HepG2 (cell line): ENCODE measurements at regions not wholly inside any gene's neighbourhood (a gene's known extent, or its start where the extent isn't known, plus 50 kb on each side); places are given as distances from the start of the nearest gene placed in this dataset.

ENCODE experiments used
- ATAC-seq: fragments of 200-7000 bp; cut with Tn5 transposase; 3 replicates; pipeline ENCODE4 v1.9.1; 2020; ENCODE audit warnings: mild to moderate bottlenecking, moderate library complexity
- BruUV-seq: library from RNA; stranded (reverse); fragments of 400-500 nt; replicated peaks from 2 replicates; lab custom pipeline; 2021; lab: Mats Ljungman, UMichigan
- CTCF ChIA-PET: fragments of 300-600 bp; formaldehyde crosslinking; extraction: SDS; loops from one replicate; lab custom pipeline; 2021; ENCODE audit warnings: low total read pairs, inconsistent platforms, low intra/inter-chr PET ratio; lab: Yijun Ruan, JAX
- POLR2A ChIA-PET: fragments of 350-600 bp; sonication (Branson Sonifier 250); formaldehyde crosslinking; loops from one replicate; lab custom pipeline; 2020; ENCODE audit warnings: antibody characterized with exemption, inconsistent platforms; lab: Yijun Ruan, JAX
- DNase-seq: peaks from one replicate; pipeline ENCODE4 v3.0.0-alpha.2; 2015; ENCODE audit warnings: low spot score
- FAIRE-seq: peaks from 3 replicates; lab custom pipeline; 2011; peaks lifted over from hg19 to GRCh38; lab: Jason Lieb, UNC
- H2AFZ ChIP-seq: one replicate; pipeline ENCODE4 v1.6.1; 2011; ENCODE audit warnings: low read length, inconsistent platforms
- H3K27ac ChIP-seq: fragments of 300-600 bp; 3 replicates; pipeline ENCODE4 v1.8.0; 2011; ENCODE audit warnings: mixed run types, mild to moderate bottlenecking, mixed read lengths, low read length, inconsistent platforms; ENCODE audit not compliant: insufficient read depth; ENCODE audit errors: extremely low read length
- H3K27me3 ChIP-seq, 2 experiments: fragments of 200-600 bp in 1 of 2; 2 replicates in 1 of 2; 3 replicates in 1 of 2; pipeline versions ENCODE4 v1.6.0 to v1.8.0; 2011; ENCODE audit warnings: low read length in 2 of 2, mild to moderate bottlenecking in 2 of 2, moderate library complexity in 2 of 2, inconsistent platforms in 1 of 2; ENCODE audit not compliant: insufficient read depth in 2 of 2, control insufficient read depth in 1 of 2
- H3K36me3 ChIP-seq, 2 experiments: fragments of 200-600 bp in 1 of 2; replicated peaks in 1 of 2; 2 replicates in 1 of 2; 3 replicates in 1 of 2; pipeline versions ENCODE4 v1.5.1 to v1.8.0; 2011; ENCODE audit warnings: low read length in 2 of 2, inconsistent platforms in 1 of 2; ENCODE audit not compliant: insufficient read depth in 2 of 2, control insufficient read depth in 1 of 2
- H3K4me1 ChIP-seq: 2 replicates; pipeline ENCODE4 v1.5.1; 2012; ENCODE audit warnings: low read length, inconsistent platforms; ENCODE audit not compliant: insufficient read depth
- H3K4me2 ChIP-seq: 2 replicates; pipeline ENCODE4 v1.6.0; 2011; ENCODE audit warnings: low read depth, low read length, inconsistent platforms
- H3K4me3 ChIP-seq, 3 experiments: fragments of 200-600 bp in 1 of 3; sonication (generic), shearing (Covaris generic) in 1 of 3; replicated peaks in 1 of 3; 2 replicates each; pipeline ENCODE4 v1.5.1; 2011 to 2016; ENCODE audit warnings: low read length in 3 of 3, inconsistent platforms in 2 of 3, low read depth in 2 of 3, mild to moderate bottlenecking in 2 of 3, control low read depth in 1 of 3, mixed read lengths in 1 of 3; ENCODE audit not compliant: insufficient read depth in 1 of 3
- H3K79me2 ChIP-seq: one replicate; pipeline ENCODE4 v1.6.1; 2011; ENCODE audit warnings: low read length, inconsistent platforms; ENCODE audit not compliant: insufficient read depth
- H3K9ac ChIP-seq: 2 replicates; pipeline ENCODE4 v1.6.0; 2011; ENCODE audit warnings: mild to moderate bottlenecking, low read depth, low read length, inconsistent platforms; ENCODE audit not compliant: insufficient read depth
- H3K9me3 ChIP-seq: 2 replicates; pipeline ENCODE4 v1.5.1; 2012; ENCODE audit warnings: mild to moderate bottlenecking, low read length
- H4K20me1 ChIP-seq: 2 replicates; pipeline ENCODE4 v1.6.0; 2011; ENCODE audit warnings: inconsistent platforms, mild to moderate bottlenecking, low read length, moderate library complexity; ENCODE audit not compliant: insufficient read depth
- ATM ChIP-seq: fragments of 450-650 bp; IDR thresholded peaks from 2 replicates; pipeline ENCODE4 v1.7.1; 2017; ENCODE audit warnings: mild to moderate bottlenecking, borderline replicate concordance
- HHEX ChIP-seq: IDR thresholded peaks from 2 replicates; pipeline ENCODE4 v1.6.1; 2016; ENCODE audit warnings: control low read depth
- KAT8 ChIP-seq: IDR thresholded peaks from 2 replicates; pipeline ENCODE4 v1.6.1; 2016; ENCODE audit warnings: missing genetic modification reagents, missing compliant biosample characterization
- KMT2B ChIP-seq: IDR thresholded peaks from 2 replicates; pipeline ENCODE4 v1.6.1; 2016; ENCODE audit warnings: missing genetic modification reagents, missing compliant biosample characterization
- MAX ChIP-seq: IDR thresholded peaks from 2 replicates; pipeline ENCODE4 v1.6.1; 2012; ENCODE audit warnings: inconsistent platforms
- SMYD3 ChIP-seq: sonication (generic); formaldehyde crosslinking; IDR thresholded peaks from 2 replicates; pipeline ENCODE4 v1.8.1; 2023; ENCODE audit warnings: mild to moderate bottlenecking, missing genetic modification reagents
- ZNF253 ChIP-seq: sonication (generic); formaldehyde crosslinking; IDR thresholded peaks from 2 replicates; pipeline ENCODE4 v1.8.0; 2022; ENCODE audit warnings: mild to moderate bottlenecking, missing genetic modification reagents, borderline replicate concordance
- ZNF33A ChIP-seq: sonication (generic); formaldehyde crosslinking; IDR thresholded peaks from 2 replicates; pipeline ENCODE4 v1.5.1; 2020; ENCODE audit warnings: missing genetic modification reagents, mild to moderate bottlenecking, moderate library complexity, borderline replicate concordance
- ZNF576 ChIP-seq: sonication (generic); formaldehyde crosslinking; IDR thresholded peaks from 2 replicates; pipeline ENCODE4 v1.4.0; 2020; ENCODE audit warnings: mild to moderate bottlenecking, missing genetic modification reagents
- WGBS: methylation state at CpG from one replicate; pipeline ENCODE4 v1.1.6; 2017; ENCODE audit warnings: low lambda C conversion rate; 5-methylcytosine and 5-hydroxymethylcytosine counted together
- in situ Hi-C: cut with HindIII; loops from 2 replicates; pipeline ENCODE4 v1.10.0; 2017; ENCODE audit warnings: low pct_unique_long_range_greater_than_20kb; ENCODE audit not compliant: extremely low pct_ligation_motif_present
- intact Hi-C: fragments of 100-400 bp; cut with micrococcal nuclease; formaldehyde crosslinking; loops from one replicate; pipeline ENCODE4 v1.10.0; 2022; ENCODE audit not compliant: unreplicated experiment
- TF ChIP-seq, protein P1 (sequence below): IDR thresholded peaks from 2 replicates; pipeline ENCODE4 v1.6.1; 2016; ENCODE audit warnings: missing biosample characterization, missing genetic modification reagents, low read depth
- TF ChIP-seq, protein P2 (sequence below), 2 experiments: fragments of 450-650 bp in 1 of 2; sonication (generic) in 1 of 2; formaldehyde crosslinking; IDR thresholded peaks; 2 replicates each; pipeline versions ENCODE4 v1.5.0 to v1.8.0; 2020 to 2022; ENCODE audit warnings: mild to moderate bottlenecking in 1 of 2, missing genetic modification reagents in 1 of 2

DNA sequence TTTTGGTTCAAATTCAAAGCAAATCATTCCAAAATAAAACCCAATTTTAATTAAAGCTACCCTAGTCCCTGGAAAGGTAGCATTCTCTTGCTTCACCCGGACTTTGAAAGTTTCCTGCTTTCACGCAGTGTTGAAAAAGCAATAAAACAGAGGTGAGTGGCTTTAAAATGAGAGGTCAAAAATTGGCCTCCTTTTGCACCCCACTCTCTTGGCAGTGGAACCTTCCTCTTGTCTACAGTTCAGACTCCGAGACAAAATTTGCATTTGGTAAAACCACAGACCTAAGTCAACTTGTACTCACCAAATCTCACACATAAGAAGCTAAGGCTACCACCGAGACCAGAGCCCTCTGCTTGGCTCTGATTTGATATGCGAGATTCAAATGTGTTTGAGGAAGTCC lies 252.7 kb downstream of the TTLL7 start:
- no peak for FAIRE-seq
- no peak overlapping the region for H3K4me2 ChIP-seq
- DNase-seq: no peak
- BruUV-seq: no TSS peak
- ChIA-PET POLR2A (no interaction called here), CTCF (no interaction called here)
- H3K79me2 ChIP-seq: no peaks in the 10 kb centered on the region
- WGBS: 58% methylated on average over 5 of the region's 5 CpGs
- no peak overlapping the region for H3K27ac ChIP-seq
- H3K36me3 ChIP-seq: no peaks in the 10 kb centered on the region
- H2AFZ ChIP-seq: no peak overlapping the region
- ATAC-seq: no peak
- intact Hi-C loops: no loop called here
- in situ Hi-C loops: no loop called here
- H3K4me1 ChIP-seq: peaks cover 69% of the 10 kb centered on the region
- no peaks in the 10 kb centered on the region for H4K20me1 ChIP-seq
- no peak overlapping the region for H3K9ac ChIP-seq
- TF ChIP-seq, protein P1, sequence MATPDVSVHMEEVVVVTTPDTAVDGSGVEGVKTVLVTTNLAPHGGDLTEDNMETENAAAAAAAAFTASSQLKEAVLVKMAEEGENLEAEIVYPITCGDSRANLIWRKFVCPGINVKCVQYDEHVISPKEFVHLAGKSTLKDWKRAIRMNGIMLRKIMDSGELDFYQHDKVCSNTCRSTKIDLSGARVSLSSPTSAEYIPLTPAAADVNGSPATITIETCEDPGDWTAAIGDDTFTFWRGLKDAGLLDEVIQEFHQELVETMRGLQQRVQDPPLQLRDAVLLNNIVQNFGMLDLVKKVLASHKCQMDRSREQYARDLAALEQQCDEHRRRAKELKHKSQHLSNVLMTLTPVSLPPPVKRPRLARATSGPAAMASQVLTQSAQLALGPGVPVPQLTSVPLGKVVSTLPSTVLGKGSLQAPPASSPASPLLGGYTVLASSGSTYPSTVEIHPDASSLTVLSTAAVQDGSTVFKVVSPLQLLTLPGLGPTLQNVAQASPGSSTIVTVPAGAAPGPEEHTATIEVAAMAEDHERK: no peak
- TF ChIP-seq ZNF576 (CRISPR knock-in tag) (no peak), HHEX (no peak), ZNF33A (CRISPR knock-in tag) (no peak), SMYD3 (CRISPR knock-in tag) (no peak), MAX (no peak), ZNF253 (CRISPR knock-in tag) (no peak)
- H3K9me3 ChIP-seq: peaks cover 49% of the 10 kb centered on the region
- no peaks in the 10 kb centered on the region for H3K27me3 ChIP-seq
- no peak overlapping the region for H3K4me3 ChIP-seq

- H3K27ac ChIP-seq: no peak overlapping the region
- H3K4me2 ChIP-seq: no peak overlapping the region
- in situ Hi-C loops: no loop called here
- no peak for ATAC-seq
- TF ChIP-seq, protein P2, sequence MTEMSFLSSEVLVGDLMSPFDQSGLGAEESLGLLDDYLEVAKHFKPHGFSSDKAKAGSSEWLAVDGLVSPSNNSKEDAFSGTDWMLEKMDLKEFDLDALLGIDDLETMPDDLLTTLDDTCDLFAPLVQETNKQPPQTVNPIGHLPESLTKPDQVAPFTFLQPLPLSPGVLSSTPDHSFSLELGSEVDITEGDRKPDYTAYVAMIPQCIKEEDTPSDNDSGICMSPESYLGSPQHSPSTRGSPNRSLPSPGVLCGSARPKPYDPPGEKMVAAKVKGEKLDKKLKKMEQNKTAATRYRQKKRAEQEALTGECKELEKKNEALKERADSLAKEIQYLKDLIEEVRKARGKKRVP (CRISPR knock-in tag; IDR thresholded peaks at IDR 0.05): no peak
- TF ChIP-seq KMT2B (no peak), KAT8 (CRISPR knock-in tag) (no peak), ATM (no peak)
- no peaks in the 10 kb centered on the region for H4K20me1 ChIP-seq
- POLR2A ChIA-PET: no interaction called here
- no peaks in the 10 kb centered on the region for H3K79me2 ChIP-seq
- 32% methylated on average over 3 of the region's 3 CpGs for WGBS
- no TSS peak for BruUV-seq
- H3K36me3 ChIP-seq: no peaks in the 10 kb centered on the region
- peak overlapping the region; percentile 54 for H2AFZ ChIP-seq
- peaks cover 41% of the 10 kb centered on the region for H3K9me3 ChIP-seq
- no peak for FAIRE-seq
- intact Hi-C loops: no loop called here
- H3K4me3 ChIP-seq: no peak overlapping the region
- H3K4me1 ChIP-seq: peaks cover 62% of the 10 kb centered on the region
- DNase-seq: no peak
- CTCF ChIA-PET: no interaction called here
- no peaks in the 10 kb centered on the region for H3K27me3 ChIP-seq
- no peak overlapping the region for H3K9ac ChIP-seq
These were observed 256.5 kb downstream of the TTLL7 start for GRCh38 chr1:83742446-83742845.
